ENCODE measurements at regions not wholly inside any gene's neighbourhood (a gene's known extent, or its start where the extent isn't known, plus 50 kb on each side); places are given as distances from the start of the nearest gene placed in this dataset.

- TF ChIP-seq ZFP30 (CRISPR knock-in tag; IDR thresholded peaks at IDR 0.05) (no peak), PATZ1 (CRISPR knock-in tag; IDR thresholded peaks at IDR 0.05; ENCODE audit: borderline replicate concordance) (no peak), RARB (CRISPR knock-in tag; IDR thresholded peaks at IDR 0.05) (no peak), ZC3H10 (CRISPR knock-in tag; IDR thresholded peaks at IDR 0.05) (no peak)
- TF ChIP-seq, protein P1, sequence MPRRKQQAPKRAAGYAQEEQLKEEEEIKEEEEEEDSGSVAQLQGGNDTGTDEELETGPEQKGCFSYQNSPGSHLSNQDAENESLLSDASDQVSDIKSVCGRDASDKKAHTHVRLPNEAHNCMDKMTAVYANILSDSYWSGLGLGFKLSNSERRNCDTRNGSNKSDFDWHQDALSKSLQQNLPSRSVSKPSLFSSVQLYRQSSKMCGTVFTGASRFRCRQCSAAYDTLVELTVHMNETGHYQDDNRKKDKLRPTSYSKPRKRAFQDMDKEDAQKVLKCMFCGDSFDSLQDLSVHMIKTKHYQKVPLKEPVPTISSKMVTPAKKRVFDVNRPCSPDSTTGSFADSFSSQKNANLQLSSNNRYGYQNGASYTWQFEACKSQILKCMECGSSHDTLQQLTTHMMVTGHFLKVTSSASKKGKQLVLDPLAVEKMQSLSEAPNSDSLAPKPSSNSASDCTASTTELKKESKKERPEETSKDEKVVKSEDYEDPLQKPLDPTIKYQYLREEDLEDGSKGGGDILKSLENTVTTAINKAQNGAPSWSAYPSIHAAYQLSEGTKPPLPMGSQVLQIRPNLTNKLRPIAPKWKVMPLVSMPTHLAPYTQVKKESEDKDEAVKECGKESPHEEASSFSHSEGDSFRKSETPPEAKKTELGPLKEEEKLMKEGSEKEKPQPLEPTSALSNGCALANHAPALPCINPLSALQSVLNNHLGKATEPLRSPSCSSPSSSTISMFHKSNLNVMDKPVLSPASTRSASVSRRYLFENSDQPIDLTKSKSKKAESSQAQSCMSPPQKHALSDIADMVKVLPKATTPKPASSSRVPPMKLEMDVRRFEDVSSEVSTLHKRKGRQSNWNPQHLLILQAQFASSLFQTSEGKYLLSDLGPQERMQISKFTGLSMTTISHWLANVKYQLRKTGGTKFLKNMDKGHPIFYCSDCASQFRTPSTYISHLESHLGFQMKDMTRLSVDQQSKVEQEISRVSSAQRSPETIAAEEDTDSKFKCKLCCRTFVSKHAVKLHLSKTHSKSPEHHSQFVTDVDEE (CRISPR knock-in tag; IDR thresholded peaks at IDR 0.05), result no peak
These were observed 373.5 kb upstream of the OR4E1 start for GRCh38 chr14:22047115-22047514.
